GM23338 (cell line): ENCODE measurements at regions not wholly inside any gene's neighbourhood (a gene's known extent, or its start where the extent isn't known, plus 50 kb on each side); places are given as distances from the start of the nearest gene placed in this dataset.

ENCODE experiments used
- ATAC-seq: fragments of 200-7000 bp; cut with Tn5 transposase; 3 replicates; pipeline ENCODE4 v1.9.1; 2020
- DNase-seq: peaks from one replicate; pipeline ENCODE4 v3.0.0-alpha.2; 2015; ENCODE audit warnings: low spot score
- H2AFZ ChIP-seq: fragments of 200-600 bp; sonication (generic); 2 replicates; pipeline ENCODE4 v1.8.0; 2016; ENCODE audit warnings: antibody characterized with exemption, mild to moderate bottlenecking, moderate library complexity
- H3F3A ChIP-seq: fragments of 200-600 bp; sonication (generic); replicated peaks from 2 replicates; pipeline ENCODE4 v1.8.0; 2017; ENCODE audit warnings: antibody characterized with exemption, mixed run types, low read depth
- H3K27ac ChIP-seq: fragments of 200-600 bp; sonication (generic); 2 replicates; pipeline ENCODE4 v1.6.1; 2016; ENCODE audit warnings: low read depth
- H3K27me3 ChIP-seq: fragments of 200-600 bp; sonication (generic); 2 replicates; pipeline ENCODE4 v1.8.0; 2016; ENCODE audit warnings: mild to moderate bottlenecking, mixed run types, moderate library complexity; ENCODE audit not compliant: insufficient read depth
- H3K36me3 ChIP-seq: fragments of 200-600 bp; sonication (generic); 2 replicates; pipeline ENCODE4 v1.8.0; 2016; ENCODE audit warnings: mild to moderate bottlenecking; ENCODE audit not compliant: insufficient read depth
- H3K4me1 ChIP-seq: fragments of 200-600 bp; sonication (generic); 2 replicates; pipeline ENCODE4 v1.8.0; 2016; ENCODE audit warnings: mild to moderate bottlenecking, moderate library complexity; ENCODE audit not compliant: insufficient read depth
- H3K4me2 ChIP-seq: fragments of 200-600 bp; sonication (generic); 2 replicates; pipeline ENCODE4 v1.7.1; 2017; ENCODE audit warnings: mixed run types
- H3K4me3 ChIP-seq: fragments of 200-600 bp; sonication (generic); 2 replicates; pipeline ENCODE4 v1.6.1; 2016; ENCODE audit warnings: mixed run types
- H3K79me2 ChIP-seq: fragments of 200-600 bp; sonication (generic); replicated peaks from 2 replicates; pipeline ENCODE4 v1.8.0; 2017; ENCODE audit warnings: mild to moderate bottlenecking; ENCODE audit not compliant: insufficient read depth
- H3K9me2 ChIP-seq: fragments of 200-600 bp; sonication (generic); 2 replicates; pipeline ENCODE4 v1.8.0; 2017; ENCODE audit not compliant: insufficient read depth
- H4K20me1 ChIP-seq: fragments of 200-600 bp; sonication (generic); replicated peaks from 2 replicates; pipeline ENCODE4 v1.8.0; 2017; ENCODE audit warnings: mild to moderate bottlenecking; ENCODE audit not compliant: insufficient read depth
- H3K27ac Mint-ChIP-seq: 2 replicates; pipeline ENCODE4 v1.8.0; 2020; ENCODE audit warnings: inconsistent platforms, mild to moderate bottlenecking, moderate library complexity, mixed read lengths
- H3K27me3 Mint-ChIP-seq: 3 replicates; pipeline ENCODE4 v1.8.0; 2022; ENCODE audit warnings: low read depth, mild to moderate bottlenecking, moderate library complexity, mixed read lengths, inconsistent platforms; ENCODE audit not compliant: insufficient read depth, poor library complexity
- H3K36me3 Mint-ChIP-seq: 3 replicates; pipeline ENCODE4 v1.8.0; 2021; ENCODE audit warnings: low read depth, mild to moderate bottlenecking, inconsistent platforms, moderate library complexity, mixed read lengths
- H3K4me1 Mint-ChIP-seq: 3 replicates; pipeline ENCODE4 v1.8.0; 2020; ENCODE audit warnings: mild to moderate bottlenecking, inconsistent platforms, mixed read lengths
- H3K4me3 Mint-ChIP-seq: 3 replicates; pipeline ENCODE4 v1.8.0; 2021; ENCODE audit warnings: moderate library complexity, mild to moderate bottlenecking, inconsistent platforms, mixed read lengths
- H3K9me3 Mint-ChIP-seq: 3 replicates; pipeline ENCODE4 v1.8.0; 2020; ENCODE audit warnings: moderate library complexity, mild to moderate bottlenecking, inconsistent platforms, mixed read lengths
- CREB1 ChIP-seq: fragments of 250-450 bp; sonication (Bioruptor Pico); IDR thresholded peaks from 2 replicates; pipeline ENCODE4 v1.5.0; 2020; ENCODE audit warnings: low read depth, mild to moderate bottlenecking, moderate library complexity
- CTCF ChIP-seq, 2 experiments: fragments of 200-600 bp in 1 of 2; sonication (generic) in 1 of 2; conservative IDR thresholded peaks; 2 replicates each; pipeline versions ENCODE4 v1.5.1 to v1.6.1; 2016 to 2017; ENCODE audit warnings: antibody characterized with exemption in 2 of 2, low read depth in 2 of 2, mild to moderate bottlenecking in 2 of 2, moderate library complexity in 1 of 2
- JUNB ChIP-seq: IDR thresholded peaks from one replicate; pipeline ENCODE4 v1.6.1; 2016; ENCODE audit warnings: antibody characterized with exemption; ENCODE audit not compliant: unreplicated experiment
- NANOG ChIP-seq: IDR thresholded peaks from 2 replicates; pipeline ENCODE4 v1.6.1; 2016; ENCODE audit warnings: antibody characterized with exemption, borderline replicate concordance
- ZNF331 ChIP-seq: fragments of 250-450 bp; sonication (Bioruptor Pico); IDR thresholded peaks from 2 replicates; pipeline ENCODE4 v1.5.0; 2020; ENCODE audit warnings: low read depth, mild to moderate bottlenecking, moderate library complexity
- ZNF462 ChIP-seq: fragments of 250-450 bp; sonication (Bioruptor Pico); IDR thresholded peaks from 2 replicates; pipeline ENCODE4 v1.5.0; 2020; ENCODE audit warnings: mild to moderate bottlenecking, moderate library complexity

- Mint-ChIP-seq H3K4me3 (no peak overlapping the region), H3K36me3 (no peaks in the 10 kb centered on the region), H3K4me1 (peaks cover 60% of the 10 kb centered on the region), H3K27ac (peak overlapping the region; percentile 65; the same call in 1 of the 2 replicates), H3K27me3 (no peaks in the 10 kb centered on the region), H3K9me3 (no peaks in the 10 kb centered on the region; the same call in 2 of the 3 replicates)
- peak overlapping the region; percentile 25 for H3K4me2 ChIP-seq
- no peaks in the 10 kb centered on the region for H3K9me2 ChIP-seq
- H3K4me3 ChIP-seq: no peak overlapping the region
- H2AFZ ChIP-seq: no peak overlapping the region
- no peaks in the 10 kb centered on the region for H3K79me2 ChIP-seq
- H4K20me1 ChIP-seq: no peaks in the 10 kb centered on the region
- H3K36me3 ChIP-seq: no peaks in the 10 kb centered on the region
- H3K27me3 ChIP-seq: no peaks in the 10 kb centered on the region
- DNase-seq: peak; percentile 70
- H3F3A ChIP-seq: no peaks in the 10 kb centered on the region
- H3K27ac ChIP-seq: no peak overlapping the region
- H3K4me1 ChIP-seq: peaks cover 58% of the 10 kb centered on the region
- no peak for TF ChIP-seq JUNB
- peak; percentile 51; the same call in 1 of the 2 replicates for TF ChIP-seq NANOG
- ATAC-seq: peak; percentile 86
Observed at GRCh38 chr4:181479141-181479540, 764.1 kb upstream of the TENM3 start.

- H3K36me3 ChIP-seq: no peaks in the 10 kb centered on the region
- no peak for DNase-seq
- Mint-ChIP-seq H3K27me3 (peaks cover 3% of the 10 kb centered on the region), H3K4me1 (peaks cover 26% of the 10 kb centered on the region), H3K36me3 (no peaks in the 10 kb centered on the region), H3K9me3 (no peaks in the 10 kb centered on the region; the same call in 2 of the 3 replicates), H3K4me3 (no peak overlapping the region), H3K27ac (no peak overlapping the region)
- H3F3A ChIP-seq: no peaks in the 10 kb centered on the region
- no peak overlapping the region for H2AFZ ChIP-seq
- H3K27me3 ChIP-seq: no peaks in the 10 kb centered on the region
- H3K4me3 ChIP-seq: no peak overlapping the region
- no peaks in the 10 kb centered on the region for H4K20me1 ChIP-seq
- TF ChIP-seq JUNB (no peak), ZNF331 (CRISPR knock-in tag) (no peak)
- H3K4me1 ChIP-seq: peaks cover 19% of the 10 kb centered on the region
- no peak overlapping the region for H3K4me2 ChIP-seq
- ATAC-seq: no peak
- no peak overlapping the region for H3K27ac ChIP-seq
- H3K9me2 ChIP-seq: no peaks in the 10 kb centered on the region
- H3K79me2 ChIP-seq: no peaks in the 10 kb centered on the region
Observed at GRCh38 chr4:181484396-181484795, 758.8 kb upstream of the TENM3 start.

- Histone ChIP-seq H4K20me1 (no peaks in the 10 kb centered on the region), H3K27me3 (no peaks in the 10 kb centered on the region), H3K4me2 (no peak overlapping the region), H3K9me2 (no peaks in the 10 kb centered on the region), H2AFZ (peak overlapping the region; percentile 13; the same call in 1 of the 2 replicates), H3K4me3 (no peak overlapping the region), H3F3A (no peaks in the 10 kb centered on the region), H3K79me2 (no peaks in the 10 kb centered on the region), H3K36me3 (no peaks in the 10 kb centered on the region), H3K4me1 (peaks cover 4% of the 10 kb centered on the region), H3K27ac (no peak overlapping the region)
- peak overlapping the region; percentile 17; the same call in 1 of the 2 replicates for H3K27ac Mint-ChIP-seq
- H3K36me3 Mint-ChIP-seq: no peaks in the 10 kb centered on the region
- peaks cover 3% of the 10 kb centered on the region for H3K27me3 Mint-ChIP-seq
- H3K9me3 Mint-ChIP-seq: no peaks in the 10 kb centered on the region
- peaks cover 7% of the 10 kb centered on the region for H3K4me1 Mint-ChIP-seq
- TF ChIP-seq CREB1 (CRISPR knock-in tag): no peak
- no peak for TF ChIP-seq ZNF331 (CRISPR knock-in tag)
- no peak for TF ChIP-seq CTCF (conservative IDR thresholded peaks at IDR 0.05; ENCODE audit: low read depth in 2 of 2)
- TF ChIP-seq ZNF462 (CRISPR knock-in tag): no peak
- ATAC-seq: no peak
- DNase-seq: no peak
- no peak overlapping the region for H3K4me3 Mint-ChIP-seq
Observed at GRCh38 chr4:181488926-181489325, 754.3 kb upstream of the TENM3 start.
